ENCODE measurements at regions not wholly inside any gene's neighbourhood (a gene's known extent, or its start where the extent isn't known, plus 50 kb on each side); places are given as distances from the start of the nearest gene placed in this dataset.

DNA sequence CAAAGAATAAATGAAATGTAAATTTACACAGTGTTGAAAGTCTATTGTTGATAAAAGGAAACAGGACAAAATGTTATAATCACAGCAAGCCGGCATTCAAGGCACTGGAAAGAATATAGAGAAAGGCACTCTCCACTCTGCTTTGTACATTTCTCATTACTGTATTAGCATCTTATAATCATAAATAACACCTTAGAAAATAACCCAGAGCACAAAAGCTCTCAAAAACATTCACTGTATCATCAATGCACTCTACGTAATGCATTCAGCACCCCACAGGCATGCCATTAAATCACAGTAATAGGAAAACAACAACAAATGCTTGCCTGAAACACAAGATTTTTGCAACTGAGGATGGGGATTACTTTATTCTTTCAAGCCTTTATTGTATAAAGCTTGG lies 75.3 kb upstream of the TRPC3 start:
- ATAC-seq: no peak

DNA sequence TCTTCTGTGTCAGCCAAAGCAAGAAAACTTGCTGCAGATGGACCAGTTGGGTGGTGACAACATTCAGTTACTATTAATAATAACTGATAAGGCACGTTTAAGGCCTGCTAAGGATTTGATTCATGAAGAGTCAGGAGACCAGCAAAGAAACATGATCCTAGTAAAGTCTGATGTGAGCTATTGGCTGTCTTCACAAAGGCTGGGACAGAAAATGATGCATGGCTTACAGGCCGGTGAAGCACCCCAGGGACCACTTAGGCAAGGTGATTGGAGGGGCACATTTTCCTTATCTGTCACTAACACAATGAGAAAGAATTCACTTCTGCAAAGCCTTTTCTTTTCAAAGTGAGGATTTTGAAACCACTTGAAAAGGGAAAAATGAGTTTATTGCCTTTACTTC lies 65.4 kb upstream of the TRPC3 start:
- no peak for ATAC-seq

- ATAC-seq: no peak
Measured at GRCh38 chr4:122015203-122015602, 63.3 kb upstream of the TRPC3 start.

DNA sequence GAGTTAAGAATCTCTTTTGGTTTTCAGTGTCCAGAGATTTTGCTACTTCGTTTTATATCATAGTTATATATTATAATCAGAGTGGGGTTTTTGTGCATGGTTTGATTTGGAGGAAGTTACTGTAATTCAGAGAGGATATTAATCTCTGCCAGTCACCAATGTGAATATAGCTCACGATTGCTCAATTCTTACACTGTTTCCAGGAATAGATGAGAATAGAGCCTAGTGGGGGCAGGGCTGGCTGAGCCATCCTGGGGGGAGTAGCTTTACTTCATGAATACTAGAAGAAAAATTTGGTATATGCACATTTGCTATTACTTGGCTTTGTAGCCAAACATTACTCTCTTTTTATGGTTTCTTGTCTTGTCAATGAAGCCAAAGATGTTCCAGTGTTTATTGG lies 60.9 kb upstream of the TRPC3 start:
- no peak for ATAC-seq

GRCh38 chr4:122010610-122011009 lies 58.8 kb upstream of the TRPC3 start:
- ATAC-seq: no peak

- no peak for ATAC-seq
Measured at GRCh38 chr4:122009524-122009923, 57.7 kb upstream of the TRPC3 start.

GRCh38 chr4:122007016-122007415 lies 55.2 kb upstream of the TRPC3 start:
- no peak for ATAC-seq

DNA sequence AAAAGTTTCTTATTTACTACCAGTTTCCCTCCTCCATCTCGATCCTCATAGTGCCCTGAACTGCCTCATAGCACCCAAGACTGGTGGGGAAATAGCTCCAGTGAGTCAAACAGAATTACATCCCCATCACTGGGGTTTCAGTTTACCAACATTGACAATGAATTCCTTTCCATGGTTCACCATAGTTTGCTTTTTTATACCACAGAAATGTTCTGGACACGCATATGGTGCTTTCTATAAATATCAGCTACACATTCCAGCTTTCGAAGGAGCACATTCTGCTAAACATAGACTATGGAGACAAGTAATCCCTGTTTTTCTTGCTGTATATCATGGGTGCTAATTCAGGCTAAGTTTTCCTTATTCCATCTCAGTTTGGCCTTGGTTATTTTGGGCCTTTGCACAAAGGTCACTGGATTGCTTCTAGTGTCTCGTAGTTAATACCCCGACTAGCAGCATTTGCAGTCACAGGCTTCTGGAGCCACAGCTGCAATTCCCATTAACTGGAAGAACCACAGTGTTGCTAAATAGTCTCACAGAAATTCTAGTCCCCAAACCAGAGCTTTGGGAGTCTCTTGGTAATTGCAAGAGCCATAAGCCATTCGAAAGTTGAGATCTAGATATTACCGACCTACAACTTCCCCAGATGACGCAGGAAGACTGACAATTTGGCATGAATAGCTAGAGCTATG lies 53.4 kb upstream of the TRPC3 start:
- ATAC-seq: no peak

DNA sequence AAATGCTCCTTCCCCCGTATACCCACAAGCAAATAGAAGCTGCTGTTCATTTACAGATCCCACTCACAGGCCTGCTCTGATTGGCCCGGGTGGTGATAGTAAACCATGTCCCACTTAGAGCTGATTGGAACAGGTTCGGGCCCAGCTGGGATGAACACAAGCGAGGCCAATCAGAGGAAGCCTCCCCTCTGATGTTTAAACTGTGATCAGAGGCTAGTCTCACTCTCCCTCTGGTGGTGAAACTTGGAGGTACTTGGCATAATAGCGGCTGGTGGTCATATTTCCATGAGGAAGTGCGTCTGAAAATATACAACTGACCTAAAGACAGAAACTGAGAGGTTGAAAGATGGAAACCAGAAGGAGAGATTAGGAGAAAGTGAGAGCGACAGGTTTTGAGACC lies 51.5 kb upstream of the TRPC3 start:
- peak in 1 of 2 donors; percentile 55 for ATAC-seq
